PC-9 (cell line): ENCODE measurements at regions not wholly inside any gene's neighbourhood (a gene's known extent, or its start where the extent isn't known, plus 50 kb on each side); places are given as distances from the start of the nearest gene placed in this dataset.

Source experiments
- BruUV-seq: library from RNA; stranded (reverse); fragments of 400-500 nt; replicated peaks from 2 replicates; lab custom pipeline; 2021; lab: Mats Ljungman, UMichigan
- CTCF ChIA-PET: fragments of 300-600 bp; sonication (Branson Sonifier 250); formaldehyde crosslinking; loops from one replicate; lab custom pipeline; 2022; ENCODE audit warnings: antibody characterized with exemption; lab: Charles Lee
- POLR2A ChIA-PET: fragments of 300-600 bp; sonication (Branson Sonifier 250); formaldehyde crosslinking; loops from one replicate; lab custom pipeline; 2022; ENCODE audit warnings: antibody characterized with exemption; ENCODE audit not compliant: unreplicated experiment; lab: Charles Lee
- DNase-seq, 2 experiments: peaks; one replicate each; pipeline versions ENCODE4 v3.0.0 to v3.0.0-alpha.2; 2015 to 2022; ENCODE audit warnings: mixed read lengths in 1 of 2
- H2AFZ ChIP-seq: fragments of 200-600 bp; sonication (generic); 2 replicates; pipeline ENCODE4 v1.8.1; 2017; ENCODE audit warnings: antibody characterized with exemption
- H3F3A ChIP-seq: fragments of 200-600 bp; sonication (generic); 2 replicates; pipeline ENCODE4 v1.8.1; 2017; ENCODE audit warnings: antibody characterized with exemption, mild to moderate bottlenecking, low read depth; ENCODE audit not compliant: insufficient read depth
- H3K27ac ChIP-seq: fragments of 200-600 bp; sonication (generic); 2 replicates; pipeline ENCODE4 v1.6.1; 2016; ENCODE audit warnings: mixed run types
- H3K27me3 ChIP-seq: fragments of 200-600 bp; sonication (generic); 2 replicates; pipeline ENCODE4 v1.6.1; 2016; ENCODE audit warnings: low read depth, mixed run types; ENCODE audit not compliant: insufficient read depth
- H3K36me3 ChIP-seq: fragments of 200-600 bp; sonication (generic); 2 replicates; pipeline ENCODE4 v1.6.1; 2016; ENCODE audit warnings: low read depth, mixed run types
- H3K4me1 ChIP-seq: fragments of 200-600 bp; sonication (generic); replicated peaks from 2 replicates; pipeline ENCODE4 v1.6.1; 2016; ENCODE audit warnings: mixed run types; ENCODE audit not compliant: insufficient read depth
- H3K4me2 ChIP-seq: fragments of 200-600 bp; sonication (generic); 2 replicates; pipeline ENCODE4 v1.6.1; 2017; ENCODE audit warnings: mixed run types
- H3K4me3 ChIP-seq: fragments of 200-600 bp; sonication (generic); 2 replicates; pipeline ENCODE4 v1.6.1; 2016; ENCODE audit warnings: mixed run types
- H3K79me2 ChIP-seq: fragments of 200-600 bp; sonication (generic); 2 replicates; pipeline ENCODE4 v1.6.1; 2017; ENCODE audit warnings: low read depth, mixed run types
- H3K9me2 ChIP-seq: fragments of 200-600 bp; sonication (generic); 2 replicates; pipeline ENCODE4 v1.8.1; 2017; ENCODE audit warnings: mild to moderate bottlenecking; ENCODE audit not compliant: insufficient read depth
- H3K9me3 ChIP-seq: fragments of 200-600 bp; sonication (generic); 2 replicates; pipeline ENCODE4 v1.8.1; 2016; ENCODE audit warnings: low read depth; ENCODE audit not compliant: insufficient read depth
- H4K20me1 ChIP-seq: fragments of 200-600 bp; sonication (generic); 2 replicates; pipeline ENCODE4 v1.8.1; 2017; ENCODE audit not compliant: insufficient read depth
- EZH2 ChIP-seq: fragments of 200-600 bp; sonication (generic); IDR thresholded peaks from 2 replicates; pipeline ENCODE4 v1.8.0; 2017; ENCODE audit warnings: antibody characterized with exemption, low read depth
- intact Hi-C: fragments of 100-400 bp; cut with micrococcal nuclease; formaldehyde crosslinking; loops from one replicate; pipeline ENCODE4 v1.10.0; 2022; ENCODE audit not compliant: unreplicated experiment
- TF ChIP-seq, protein P1 (sequence below): fragments of 200-600 bp; sonication (generic); conservative IDR thresholded peaks from 2 replicates; pipeline ENCODE4 v1.6.1; 2017; ENCODE audit warnings: mixed run types, antibody characterized with exemption, mild to moderate bottlenecking, moderate library complexity

DNA sequence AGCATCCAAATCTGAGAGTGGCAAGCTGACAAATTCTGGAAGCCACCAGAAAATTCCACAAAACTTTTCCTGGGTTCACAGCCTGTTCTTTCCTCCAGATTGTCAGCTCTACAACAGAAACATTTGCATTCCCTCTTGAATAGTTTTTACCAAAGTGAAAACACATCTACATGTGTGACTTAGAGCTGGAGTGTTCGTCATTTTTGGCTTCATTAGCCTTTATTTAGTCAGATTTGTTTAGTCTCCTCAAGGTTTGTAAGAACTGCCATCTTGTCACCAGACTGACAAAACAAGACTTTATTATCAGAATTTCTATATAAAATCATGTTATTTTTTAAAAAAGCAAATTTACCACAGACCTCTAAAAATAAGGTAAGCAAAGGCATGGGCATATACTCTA, 347.3 kb downstream of the TRIM36 start:
- ChIA-PET POLR2A (no interaction called here), CTCF (no interaction called here)
- intact Hi-C loops: no loop called here
- no peak overlapping the region for H2AFZ ChIP-seq
- DNase-seq: no peak
- no peaks in the 10 kb centered on the region for H3K9me2 ChIP-seq
- no peak overlapping the region for H3K27ac ChIP-seq
- H4K20me1 ChIP-seq: no peaks in the 10 kb centered on the region
- no peak overlapping the region for H3K4me2 ChIP-seq
- TF ChIP-seq, protein P1, sequence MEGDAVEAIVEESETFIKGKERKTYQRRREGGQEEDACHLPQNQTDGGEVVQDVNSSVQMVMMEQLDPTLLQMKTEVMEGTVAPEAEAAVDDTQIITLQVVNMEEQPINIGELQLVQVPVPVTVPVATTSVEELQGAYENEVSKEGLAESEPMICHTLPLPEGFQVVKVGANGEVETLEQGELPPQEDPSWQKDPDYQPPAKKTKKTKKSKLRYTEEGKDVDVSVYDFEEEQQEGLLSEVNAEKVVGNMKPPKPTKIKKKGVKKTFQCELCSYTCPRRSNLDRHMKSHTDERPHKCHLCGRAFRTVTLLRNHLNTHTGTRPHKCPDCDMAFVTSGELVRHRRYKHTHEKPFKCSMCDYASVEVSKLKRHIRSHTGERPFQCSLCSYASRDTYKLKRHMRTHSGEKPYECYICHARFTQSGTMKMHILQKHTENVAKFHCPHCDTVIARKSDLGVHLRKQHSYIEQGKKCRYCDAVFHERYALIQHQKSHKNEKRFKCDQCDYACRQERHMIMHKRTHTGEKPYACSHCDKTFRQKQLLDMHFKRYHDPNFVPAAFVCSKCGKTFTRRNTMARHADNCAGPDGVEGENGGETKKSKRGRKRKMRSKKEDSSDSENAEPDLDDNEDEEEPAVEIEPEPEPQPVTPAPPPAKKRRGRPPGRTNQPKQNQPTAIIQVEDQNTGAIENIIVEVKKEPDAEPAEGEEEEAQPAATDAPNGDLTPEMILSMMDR: no peak
- no peak for TF ChIP-seq EZH2
- no peaks in the 10 kb centered on the region for H3K27me3 ChIP-seq
- H3K4me3 ChIP-seq: no peak overlapping the region
- no peaks in the 10 kb centered on the region for H3K79me2 ChIP-seq
- no peaks in the 10 kb centered on the region for H3K4me1 ChIP-seq
- no peaks in the 10 kb centered on the region for H3K36me3 ChIP-seq
- H3K9me3 ChIP-seq: no peaks in the 10 kb centered on the region
- H3F3A ChIP-seq: no peaks in the 10 kb centered on the region
- BruUV-seq: no TSS peak

GRCh38 chr5:114790403-114790792, 379.3 kb downstream of the TRIM36 start:
- Histone ChIP-seq H3K36me3 (no peaks in the 10 kb centered on the region), H3K79me2 (no peaks in the 10 kb centered on the region), H3F3A (no peaks in the 10 kb centered on the region), H3K4me1 (no peaks in the 10 kb centered on the region), H3K9me3 (no peaks in the 10 kb centered on the region), H3K27me3 (no peaks in the 10 kb centered on the region), H2AFZ (no peak overlapping the region), H3K27ac (no peak overlapping the region), H3K9me2 (no peaks in the 10 kb centered on the region), H3K4me3 (no peak overlapping the region), H4K20me1 (no peaks in the 10 kb centered on the region), H3K4me2 (no peak overlapping the region)
- no peak for DNase-seq
- no TSS peak for BruUV-seq
- intact Hi-C loops: no loop called here
- POLR2A ChIA-PET: no interaction called here
- no peak for TF ChIP-seq EZH2
- TF ChIP-seq, protein P1: no peak
- CTCF ChIA-PET: no interaction called here

DNA sequence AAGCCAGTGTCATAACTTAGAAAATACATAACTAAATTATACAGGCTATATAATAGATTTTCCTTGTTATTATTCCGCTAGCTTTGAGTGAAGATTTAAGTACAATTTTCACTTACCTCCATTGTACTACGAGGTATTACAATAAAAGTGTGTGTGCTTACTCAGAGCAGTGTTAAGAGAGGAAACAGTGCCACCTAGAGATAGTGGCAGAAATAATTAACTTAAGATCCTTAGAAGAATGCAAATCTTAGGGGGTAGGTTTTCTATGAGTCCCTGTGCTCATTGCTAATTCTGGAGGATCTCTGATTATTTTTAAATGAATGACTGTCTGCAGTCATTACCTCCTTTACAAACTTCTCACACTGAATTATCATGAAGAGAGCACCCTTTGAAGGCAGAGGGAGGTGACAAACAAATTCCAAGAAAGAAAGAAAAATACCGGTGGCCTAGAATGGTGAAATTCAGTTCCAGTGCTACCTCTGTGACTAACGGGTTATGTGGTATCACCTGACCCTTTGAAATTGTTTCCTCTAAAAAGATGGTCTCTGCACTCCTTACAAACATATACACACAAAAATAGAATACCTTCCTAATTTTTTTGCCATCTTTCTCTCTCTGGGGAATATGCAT, 379.8 kb downstream of the TRIM36 start:
- Histone ChIP-seq H3K4me3 (no peak overlapping the region), H3K9me2 (no peaks in the 10 kb centered on the region), H3K4me2 (no peak overlapping the region), H3K4me1 (no peaks in the 10 kb centered on the region), H3K27ac (no peak overlapping the region), H4K20me1 (no peaks in the 10 kb centered on the region), H3K36me3 (no peaks in the 10 kb centered on the region), H3F3A (no peaks in the 10 kb centered on the region), H2AFZ (no peak overlapping the region), H3K27me3 (no peaks in the 10 kb centered on the region; the same call in 1 of the 2 replicates), H3K9me3 (no peaks in the 10 kb centered on the region), H3K79me2 (no peaks in the 10 kb centered on the region)
- DNase-seq: no peak
- no peak for TF ChIP-seq EZH2
- TF ChIP-seq, protein P1: peak; percentile 64
- intact Hi-C loops: loop anchor here (5.0 kb wide), 1 partner anchor 1178 kb away; no protein-coding TSS in a partner anchor
- ChIA-PET CTCF (no interaction called here), POLR2A (no interaction called here)
- no TSS peak for BruUV-seq
